ENCODE measurements at regions not wholly inside any gene's neighbourhood (a gene's known extent, or its start where the extent isn't known, plus 50 kb on each side); places are given as distances from the start of the nearest gene placed in this dataset.

DNA sequence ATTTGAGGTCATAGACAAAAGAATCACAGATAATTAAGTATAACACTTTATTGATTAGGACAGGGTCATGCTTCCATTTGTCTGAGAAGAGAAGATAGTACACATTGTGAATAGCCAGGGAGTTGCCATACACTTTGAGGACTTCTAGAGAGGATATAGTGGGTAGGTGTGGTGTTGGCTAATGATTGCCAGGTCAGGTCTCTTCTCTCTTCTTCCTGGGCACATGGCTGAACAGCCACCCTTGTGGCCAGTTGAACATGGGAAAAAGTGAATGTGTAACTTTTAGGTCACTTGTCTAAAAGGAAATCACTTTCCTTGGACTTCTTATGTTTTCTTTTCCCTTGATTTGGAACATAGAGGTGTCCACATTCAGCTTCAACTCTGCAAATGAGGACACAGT is 772.1 kb upstream of the MAP3K7 start:
- no peak for DNase-seq (ENCODE audit: low spot score)

DNA sequence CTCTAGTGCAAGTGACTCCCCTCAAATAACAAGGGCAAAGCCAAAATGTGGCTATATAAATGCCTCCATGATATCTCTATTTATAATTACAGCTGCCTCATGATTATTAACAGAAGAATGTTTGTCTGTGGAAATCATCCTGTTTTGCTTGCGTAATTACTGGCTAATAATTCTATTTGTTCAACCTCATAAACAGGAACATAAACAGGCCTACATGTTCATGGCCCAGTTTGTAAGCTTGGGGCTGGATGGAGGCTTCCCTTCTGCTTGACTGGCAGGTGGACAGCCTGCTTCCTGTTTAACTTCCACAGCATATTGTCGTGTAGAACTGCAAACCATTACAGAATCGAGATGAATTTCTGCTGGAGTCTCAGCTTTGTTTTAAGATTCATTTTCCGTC is 766.0 kb upstream of the MAP3K7 start:
- no peak for DNase-seq (ENCODE audit: low spot score)

GRCh38 chr6:91352321-91352720 is 765.4 kb upstream of the MAP3K7 start:
- DNase-seq (ENCODE audit: low spot score) = no peak

GRCh38 chr6:91350146-91350908 is 763.5 kb upstream of the MAP3K7 start:
- no peak for DNase-seq (ENCODE audit: low spot score)

DNA sequence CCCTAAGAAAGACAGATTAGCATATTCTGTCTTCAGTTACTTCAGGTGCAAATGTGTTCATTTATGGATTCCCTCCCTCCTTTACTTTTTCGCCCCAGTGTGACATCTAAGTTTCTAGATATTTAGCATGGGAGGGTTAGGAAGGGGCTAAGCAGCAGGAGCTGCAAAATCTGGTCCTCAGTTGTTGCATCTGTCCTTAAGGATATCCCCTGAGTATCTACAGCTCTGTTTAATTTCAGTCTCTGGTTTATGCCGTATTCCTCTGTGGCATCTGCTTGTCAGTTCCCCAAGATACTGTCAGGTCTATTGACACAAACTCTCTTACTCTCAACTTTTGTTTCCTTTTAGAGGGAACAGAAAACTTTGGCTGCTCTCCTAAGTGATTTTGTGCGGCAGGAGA is 754.6 kb upstream of the MAP3K7 start:
- no peak for DNase-seq (ENCODE audit: low spot score)

DNA sequence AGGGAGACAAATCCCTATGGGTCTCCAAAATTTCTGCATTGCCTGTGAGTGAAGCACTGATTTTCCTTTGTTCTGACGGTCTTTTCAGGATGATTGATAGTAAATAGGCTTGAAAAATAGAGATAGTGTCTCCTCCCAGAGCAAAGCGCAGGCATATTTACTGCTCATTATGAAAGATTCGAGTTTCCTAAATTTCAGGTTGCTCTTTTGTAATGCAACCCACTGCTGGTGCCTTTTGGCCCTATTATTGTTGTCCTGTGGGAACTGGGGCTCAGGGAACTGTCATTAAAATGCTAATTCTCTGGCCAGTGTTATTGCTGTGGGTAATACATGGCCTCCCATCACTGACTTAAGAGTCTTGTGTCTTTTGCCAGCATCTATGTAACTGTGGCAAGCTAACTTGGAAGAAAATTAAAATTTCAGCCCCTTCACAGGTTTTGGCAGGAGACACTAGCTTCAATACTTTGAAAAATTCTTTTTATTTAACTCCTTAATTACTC is 754.1 kb upstream of the MAP3K7 start:
- DNase-seq (ENCODE audit: low spot score) = no peak

- no peak for DNase-seq (ENCODE audit: low spot score)
Measured at GRCh38 chr6:91337967-91338366, 751.1 kb upstream of the MAP3K7 start.

- no peak for DNase-seq (ENCODE audit: low spot score)
Measured at GRCh38 chr6:91330896-91331295, 744.0 kb upstream of the MAP3K7 start.

- DNase-seq (ENCODE audit: low spot score) = no peak
Measured at GRCh38 chr6:91328241-91328640, 741.4 kb upstream of the MAP3K7 start.

DNA sequence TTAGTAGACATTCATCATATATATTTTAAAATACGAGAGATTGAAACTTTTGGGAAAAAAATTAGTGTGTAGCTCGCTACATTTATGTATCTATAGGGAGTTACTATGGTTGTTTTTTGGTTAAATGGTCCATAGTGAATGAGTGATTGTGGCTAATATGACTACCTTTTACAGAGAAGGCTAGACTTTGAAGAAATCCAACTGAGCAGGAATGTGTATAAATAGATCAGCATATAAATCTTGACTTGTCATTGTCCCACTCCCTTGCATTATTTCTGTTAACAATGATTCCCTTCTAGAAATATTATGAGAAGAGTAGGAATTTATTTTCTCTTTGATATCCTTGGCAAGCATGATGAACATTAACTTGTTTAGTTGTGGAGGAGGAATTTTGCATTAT is 737.8 kb upstream of the MAP3K7 start:
- DNase-seq (ENCODE audit: low spot score) = no peak

DNA sequence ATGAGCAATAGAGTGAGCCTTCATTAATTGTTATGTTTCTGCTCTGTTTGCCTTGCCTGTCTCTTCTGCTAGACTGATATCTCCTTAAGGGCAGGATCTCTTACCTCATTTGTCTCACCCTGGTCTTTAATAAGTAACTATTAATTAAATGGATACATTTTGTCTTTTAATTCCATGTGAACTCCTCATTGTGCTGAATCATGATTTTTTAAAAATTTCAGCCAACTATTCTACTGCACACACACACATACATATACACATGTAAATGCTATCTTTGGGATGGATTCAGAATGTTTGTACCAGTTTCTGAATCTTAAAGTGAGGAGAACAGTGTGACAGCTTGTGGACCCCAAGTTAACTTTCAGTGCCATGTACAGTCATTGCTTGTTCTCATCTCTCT is 731.1 kb upstream of the MAP3K7 start:
- DNase-seq (ENCODE audit: low spot score) = no peak

DNA sequence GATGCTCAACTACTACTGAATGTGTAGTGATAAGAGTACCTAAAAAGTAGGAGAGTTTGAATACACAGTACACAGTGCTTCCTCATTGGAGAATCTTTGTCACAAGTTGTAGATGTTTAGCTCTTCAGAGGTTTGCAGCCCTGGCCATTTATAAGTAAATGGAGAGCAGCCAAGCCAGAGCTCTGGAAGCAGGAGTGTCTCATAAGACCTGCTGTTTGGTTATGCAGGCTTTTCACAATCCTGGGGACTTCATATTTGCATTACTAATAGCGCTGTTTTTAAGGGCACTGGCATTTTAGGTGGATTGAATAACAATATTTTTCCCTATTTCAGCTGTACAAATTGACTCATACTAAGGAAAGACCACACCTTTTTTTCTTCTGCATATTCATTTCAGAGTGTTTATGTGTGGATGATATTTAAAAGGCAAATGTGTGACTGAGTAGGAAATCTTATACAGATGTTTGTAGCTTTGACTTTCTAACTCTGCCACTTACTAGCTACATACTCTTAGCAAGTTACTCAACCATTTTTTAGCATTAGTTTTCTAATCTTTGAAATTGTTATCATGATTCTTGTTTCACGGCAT is 730.5 kb upstream of the MAP3K7 start:
- DNase-seq (ENCODE audit: low spot score) = no peak

- no peak for DNase-seq (ENCODE audit: low spot score)
Measured at GRCh38 chr6:91310178-91310577, 723.3 kb upstream of the MAP3K7 start.

- DNase-seq (ENCODE audit: low spot score) = no peak
Measured at GRCh38 chr6:91305755-91306154, 718.9 kb upstream of the MAP3K7 start.

- DNase-seq (ENCODE audit: low spot score) = no peak
Measured at GRCh38 chr6:91304521-91304920, 717.6 kb upstream of the MAP3K7 start.

DNA sequence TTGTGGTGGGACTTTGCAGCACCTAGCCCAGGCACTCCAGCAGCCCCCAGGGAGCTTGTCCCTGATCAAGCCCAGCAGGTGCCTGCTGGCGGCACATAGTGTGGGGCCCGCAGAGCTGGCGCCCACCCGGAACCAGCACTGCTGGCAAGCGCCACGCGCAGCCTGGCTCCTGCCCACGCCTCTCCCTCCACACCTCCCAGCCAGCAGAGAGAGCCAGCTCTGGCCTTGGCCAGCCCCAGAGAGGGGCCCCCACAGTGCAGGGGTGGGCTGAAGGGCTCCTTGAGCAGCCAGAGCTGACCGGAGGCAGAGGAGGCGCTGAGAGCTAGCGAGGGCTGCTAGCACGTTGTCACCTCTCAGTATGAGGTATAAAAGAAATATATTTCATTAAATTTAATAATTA is 716.5 kb upstream of the MAP3K7 start:
- DNase-seq (ENCODE audit: low spot score) = no peak

DNA sequence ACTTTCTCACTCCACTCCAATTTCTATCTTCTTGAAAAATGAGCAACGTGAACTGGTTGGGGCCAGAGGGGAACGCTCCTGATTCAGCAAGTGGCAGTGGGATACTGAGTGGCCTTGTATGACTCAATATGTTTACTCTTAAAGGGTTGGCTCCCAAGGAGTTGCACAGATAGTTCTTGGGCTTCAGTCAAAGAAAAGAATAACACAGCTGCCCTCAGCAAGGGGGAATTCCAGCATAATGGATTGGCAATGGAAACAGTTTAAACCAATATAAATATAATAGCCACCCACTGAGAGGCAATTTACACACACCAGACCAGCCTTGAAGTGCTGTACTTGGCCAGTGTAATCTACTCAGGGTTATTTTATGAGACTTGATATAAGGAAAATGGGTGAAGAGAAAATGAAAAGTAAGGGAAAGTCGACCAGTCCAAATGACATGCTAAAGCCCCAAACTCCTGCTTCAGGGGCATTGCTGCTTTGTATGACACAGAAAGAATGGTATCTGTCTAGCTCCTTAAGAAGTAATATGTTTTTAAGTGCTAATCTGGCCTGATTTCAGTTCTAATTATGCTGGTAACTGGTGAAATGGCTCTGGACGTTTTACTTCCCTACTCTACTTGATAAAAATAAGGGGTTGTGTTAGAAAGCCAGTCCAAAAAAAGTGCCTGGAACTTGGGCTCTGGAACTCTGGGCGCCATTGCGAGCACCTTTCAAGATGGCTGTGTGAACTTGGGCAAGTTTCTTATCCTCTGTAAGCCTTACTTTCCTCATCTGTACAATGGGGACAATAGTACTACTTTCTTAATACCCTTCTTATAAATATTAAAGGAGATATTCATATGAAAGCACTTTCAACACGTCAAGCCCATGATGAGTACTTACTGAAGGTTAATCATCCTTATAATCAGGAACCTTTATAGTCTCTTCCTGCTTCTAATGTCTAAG is 712.9 kb upstream of the MAP3K7 start:
- peak; percentile 45 for DNase-seq (ENCODE audit: low spot score)

GRCh38 chr6:91298543-91299145 is 711.8 kb upstream of the MAP3K7 start:
- DNase-seq (ENCODE audit: low spot score) = peak; percentile 26

DNA sequence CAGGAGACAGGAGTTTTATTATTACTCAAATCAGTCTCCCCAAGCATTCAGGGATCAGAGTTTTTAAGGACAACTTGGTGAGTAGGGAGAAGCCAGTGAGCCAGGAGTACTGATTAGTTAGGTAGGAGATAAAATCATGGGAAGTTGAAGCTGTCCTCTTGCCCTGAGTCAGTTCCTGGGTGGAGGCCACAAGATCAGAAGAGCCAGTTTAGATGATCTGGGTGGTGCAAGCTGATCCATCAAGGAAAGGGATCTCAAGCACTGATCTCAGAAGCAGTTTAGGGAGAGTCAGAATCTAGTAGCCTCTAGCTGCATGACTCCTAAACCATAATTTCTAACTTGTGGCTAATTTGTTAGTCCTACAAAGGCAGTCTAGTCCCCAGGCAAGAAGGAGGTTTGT is 706.5 kb upstream of the MAP3K7 start:
- no peak for DNase-seq (ENCODE audit: low spot score)

DNA sequence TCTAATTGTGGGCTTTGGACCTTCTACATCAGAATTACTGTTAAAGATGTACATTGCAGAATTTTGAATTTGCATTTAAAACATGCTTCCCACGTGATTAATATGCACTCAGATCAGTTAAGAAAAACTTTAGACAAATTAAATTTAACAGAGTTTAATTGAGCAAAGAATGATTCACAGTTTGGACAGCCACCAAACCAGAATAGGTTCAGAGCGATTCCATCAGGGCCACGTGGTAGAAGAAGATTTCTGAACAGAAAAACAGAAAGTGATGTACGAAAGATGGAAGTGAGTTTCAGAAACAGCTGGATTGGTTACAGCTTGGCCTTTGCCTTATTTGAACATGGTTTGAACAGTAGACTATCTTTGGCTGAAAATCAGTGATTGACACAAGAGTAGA is 704.2 kb upstream of the MAP3K7 start:
- no peak for DNase-seq (ENCODE audit: low spot score)

- DNase-seq (ENCODE audit: low spot score) = no peak
Measured at GRCh38 chr6:91288741-91289140, 701.9 kb upstream of the MAP3K7 start.

- no peak for DNase-seq (ENCODE audit: low spot score)
Measured at GRCh38 chr6:91281901-91282300, 695.0 kb upstream of the MAP3K7 start.
